T-helper 1 cell treated with Interleukin-12 subunit alpha and Interleukin-12 subunit beta and Interleukin-4 antibody, amounts not matched to agents 30 ng/mL and 1 ng/mL, for 36 hours (primary cell): ENCODE measurements at regions not wholly inside any gene's neighbourhood (a gene's known extent, or its start where the extent isn't known, plus 50 kb on each side); places are given as distances from the start of the nearest gene placed in this dataset.
"Not testable (repeated sequence)": the region's sequence is repeated elsewhere in the genome, so short reads cannot be mapped to it uniquely, and the experiment has no call there.

Experiments
- intact Hi-C: fragments of 100-400 bp; cut with micrococcal nuclease; formaldehyde crosslinking; loops from one replicate; pipeline ENCODE4 v1.15.1; 2024

GRCh38 chr11:60592601-60593000 is 77.4 kb downstream of the MS4A13 start:
- intact Hi-C loops, result no loop called here

- intact Hi-C loops, result no loop called here
Measured at GRCh38 chr11:60594998-60595642, 79.9 kb downstream of the MS4A13 start.

GRCh38 chr11:60607483-60607882 is 91.9 kb upstream of the MS4A8 start:
- intact Hi-C loops, result no loop called here

GRCh38 chr11:60609632-60610031 is 89.8 kb upstream of the MS4A8 start:
- intact Hi-C loops, result no loop called here

- intact Hi-C loops, result no loop called here
Measured at GRCh38 chr11:60610702-60611101, 88.7 kb upstream of the MS4A8 start.

- intact Hi-C loops, result no loop called here
Measured at GRCh38 chr11:60615497-60615896, 83.9 kb upstream of the MS4A8 start.

- intact Hi-C loops, result not testable (repeated sequence)
Measured at GRCh38 chr11:60621940-60622339, 77.5 kb upstream of the MS4A8 start.

GRCh38 chr11:60622776-60623175 is 76.6 kb upstream of the MS4A8 start:
- intact Hi-C loops, result not testable (repeated sequence)

GRCh38 chr11:60625262-60625661 is 74.2 kb upstream of the MS4A8 start:
- intact Hi-C loops, result no loop called here

- intact Hi-C loops, result no loop called here
Measured at GRCh38 chr11:60629399-60629798, 70.0 kb upstream of the MS4A8 start.

- intact Hi-C loops, result loop anchor here (5.0 kb wide), 2 partner anchors 270 to 365 kb away; no protein-coding TSS in a partner anchor
Measured at GRCh38 chr11:60631944-60632343, 67.5 kb upstream of the MS4A8 start.

- intact Hi-C loops, result loop anchor here (5.0 kb wide), 2 partner anchors 271 to 366 kb away; no protein-coding TSS in a partner anchor
Measured at GRCh38 chr11:60633645-60634044, 65.8 kb upstream of the MS4A8 start.

GRCh38 chr11:60634126-60634525 is 65.3 kb upstream of the MS4A8 start:
- intact Hi-C loops, result loop anchor here (5.0 kb wide), 2 partner anchors 272 to 367 kb away; no protein-coding TSS in a partner anchor

GRCh38 chr11:60641940-60642339 is 57.5 kb upstream of the MS4A8 start:
- intact Hi-C loops, result no loop called here

- intact Hi-C loops, result no loop called here
Measured at GRCh38 chr11:60647087-60647486, 52.3 kb upstream of the MS4A8 start.
